IMR-90 (cell line): ENCODE measurements at regions not wholly inside any gene's neighbourhood (a gene's known extent, or its start where the extent isn't known, plus 50 kb on each side); places are given as distances from the start of the nearest gene placed in this dataset.

Experiments used
- BHLHE40 ChIP-seq: fragments of 150-350 bp; IDR thresholded peaks from 2 replicates; pipeline ENCODE4 v1.6.1; 2016; ENCODE audit warnings: mild to moderate bottlenecking, low read depth, low read length
- CEBPB ChIP-seq: IDR thresholded peaks from 2 replicates; pipeline ENCODE4 v1.6.1; 2012; ENCODE audit warnings: low read depth, low read length, improper control_type of control experiment
- ELK1 ChIP-seq: fragments of 150-350 bp; IDR thresholded peaks from 2 replicates; pipeline ENCODE4 v1.6.1; 2016; ENCODE audit warnings: low read depth, mild to moderate bottlenecking, low read length, moderate library complexity, borderline replicate concordance
- MXI1 ChIP-seq: IDR thresholded peaks from 2 replicates; pipeline ENCODE4 v1.6.1; 2012; ENCODE audit warnings: low read depth, mild to moderate bottlenecking, low read length, moderate library complexity, borderline replicate concordance
- NFE2L2 ChIP-seq: fragments of 150-350 bp; IDR thresholded peaks from 2 replicates; pipeline ENCODE4 v1.6.1; 2016; ENCODE audit warnings: low read depth, mild to moderate bottlenecking, low read length
- POLR2A ChIP-seq: IDR thresholded peaks from 2 replicates; pipeline ENCODE4 v1.6.1; 2012; ENCODE audit warnings: mild to moderate bottlenecking, low read depth, low read length
- RAD21 ChIP-seq: IDR thresholded peaks from 2 replicates; pipeline ENCODE4 v1.6.1; 2012; ENCODE audit warnings: low read length, improper control_type of control experiment
- RFX5 ChIP-seq: IDR thresholded peaks from 2 replicates; pipeline ENCODE4 v1.8.0; 2012; ENCODE audit warnings: low read depth, mild to moderate bottlenecking, low read length, moderate library complexity
- SMC3 ChIP-seq: fragments of 150-350 bp; IDR thresholded peaks from 2 replicates; pipeline ENCODE4 v1.6.1; 2016; ENCODE audit warnings: low read depth, mild to moderate bottlenecking, antibody characterized with exemption, low read length, moderate library complexity
- TF ChIP-seq, protein P1 (sequence below): conservative IDR thresholded peaks from 2 replicates; pipeline ENCODE4 v1.5.1; 2012; ENCODE audit warnings: mild to moderate bottlenecking, low read depth, low read length, improper control_type of control experiment
- TF ChIP-seq, protein P2 (sequence below): fragments of 150-350 bp; IDR thresholded peaks from 2 replicates; pipeline ENCODE4 v1.6.1; 2017; ENCODE audit warnings: mild to moderate bottlenecking, antibody characterized with exemption, low read length, low read depth

DNA sequence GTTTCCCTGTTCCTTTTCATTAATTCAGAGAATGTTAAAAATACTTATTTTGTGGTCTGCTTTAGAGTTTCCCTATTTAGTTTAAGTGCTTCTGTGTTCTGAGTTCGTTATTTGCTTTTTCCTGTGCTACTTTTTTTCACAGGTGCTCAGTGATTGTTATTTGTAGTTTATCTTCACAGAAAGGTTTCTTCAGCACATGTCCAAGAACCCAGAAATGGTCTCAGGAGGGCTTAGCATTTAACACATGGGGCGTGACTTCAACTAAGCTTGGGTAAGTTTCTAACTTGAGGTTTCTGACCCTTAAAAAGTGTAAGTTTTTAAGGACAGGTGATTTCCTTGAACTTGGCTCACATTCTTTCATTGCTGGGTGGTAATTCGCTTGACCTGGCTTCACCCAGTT is 157.3 kb downstream of the AASDHPPT start:
- no peak for TF ChIP-seq RFX5
- TF ChIP-seq, protein P1, sequence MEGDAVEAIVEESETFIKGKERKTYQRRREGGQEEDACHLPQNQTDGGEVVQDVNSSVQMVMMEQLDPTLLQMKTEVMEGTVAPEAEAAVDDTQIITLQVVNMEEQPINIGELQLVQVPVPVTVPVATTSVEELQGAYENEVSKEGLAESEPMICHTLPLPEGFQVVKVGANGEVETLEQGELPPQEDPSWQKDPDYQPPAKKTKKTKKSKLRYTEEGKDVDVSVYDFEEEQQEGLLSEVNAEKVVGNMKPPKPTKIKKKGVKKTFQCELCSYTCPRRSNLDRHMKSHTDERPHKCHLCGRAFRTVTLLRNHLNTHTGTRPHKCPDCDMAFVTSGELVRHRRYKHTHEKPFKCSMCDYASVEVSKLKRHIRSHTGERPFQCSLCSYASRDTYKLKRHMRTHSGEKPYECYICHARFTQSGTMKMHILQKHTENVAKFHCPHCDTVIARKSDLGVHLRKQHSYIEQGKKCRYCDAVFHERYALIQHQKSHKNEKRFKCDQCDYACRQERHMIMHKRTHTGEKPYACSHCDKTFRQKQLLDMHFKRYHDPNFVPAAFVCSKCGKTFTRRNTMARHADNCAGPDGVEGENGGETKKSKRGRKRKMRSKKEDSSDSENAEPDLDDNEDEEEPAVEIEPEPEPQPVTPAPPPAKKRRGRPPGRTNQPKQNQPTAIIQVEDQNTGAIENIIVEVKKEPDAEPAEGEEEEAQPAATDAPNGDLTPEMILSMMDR, result no peak
- no peak for TF ChIP-seq POLR2A
- TF ChIP-seq, protein P2, sequence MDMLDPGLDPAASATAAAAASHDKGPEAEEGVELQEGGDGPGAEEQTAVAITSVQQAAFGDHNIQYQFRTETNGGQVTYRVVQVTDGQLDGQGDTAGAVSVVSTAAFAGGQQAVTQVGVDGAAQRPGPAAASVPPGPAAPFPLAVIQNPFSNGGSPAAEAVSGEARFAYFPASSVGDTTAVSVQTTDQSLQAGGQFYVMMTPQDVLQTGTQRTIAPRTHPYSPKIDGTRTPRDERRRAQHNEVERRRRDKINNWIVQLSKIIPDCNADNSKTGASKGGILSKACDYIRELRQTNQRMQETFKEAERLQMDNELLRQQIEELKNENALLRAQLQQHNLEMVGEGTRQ, result no peak
- no peak for TF ChIP-seq NFE2L2
- no peak for TF ChIP-seq ELK1
- TF ChIP-seq CEBPB, result no peak
- TF ChIP-seq RAD21, result no peak
- no peak for TF ChIP-seq BHLHE40
- TF ChIP-seq SMC3, result no peak
- TF ChIP-seq MXI1, result no peak
